PC-3 (cell line): ENCODE measurements at regions not wholly inside any gene's neighbourhood (a gene's known extent, or its start where the extent isn't known, plus 50 kb on each side); places are given as distances from the start of the nearest gene placed in this dataset.

Experiments used
- ATAC-seq: fragments of 200-7000 bp; cut with Tn5 transposase; 2 replicates; pipeline ENCODE4 v1.9.1; 2020; ENCODE audit warnings: mild to moderate bottlenecking, moderate library complexity
- BruUV-seq: library from RNA; stranded (reverse); fragments of 400-500 nt; replicated peaks from 2 replicates; lab custom pipeline; 2021; lab: Mats Ljungman, UMichigan
- CTCF ChIA-PET: fragments of 300-600 bp; sonication (Branson Sonifier 250); formaldehyde crosslinking; loops from one replicate; lab custom pipeline; 2022; ENCODE audit warnings: antibody characterized with exemption; lab: Charles Lee
- POLR2A ChIA-PET: fragments of 300-600 bp; sonication (Branson Sonifier 250); formaldehyde crosslinking; loops from one replicate; lab custom pipeline; 2022; ENCODE audit warnings: antibody characterized with exemption; ENCODE audit not compliant: unreplicated experiment; lab: Charles Lee
- DNase-seq: peaks from one replicate; pipeline ENCODE4 v3.0.0-alpha.2; 2015
- H2AFZ ChIP-seq: fragments of 300-600 bp; sonication (generic); 2 replicates; pipeline ENCODE4 v1.6.0; 2016; ENCODE audit warnings: antibody characterized with exemption, low read length
- H3F3A ChIP-seq: fragments of 300-600 bp; sonication (generic); one replicate; pipeline ENCODE4 v1.6.0; 2017; ENCODE audit warnings: antibody characterized with exemption, low read length, control low read depth, mild to moderate bottlenecking; ENCODE audit not compliant: unreplicated experiment
- H3K27ac ChIP-seq: fragments of 300-600 bp; sonication (generic); 2 replicates; pipeline ENCODE4 v1.5.1; 2016; ENCODE audit warnings: mild to moderate bottlenecking, low read length
- H3K27me3 ChIP-seq: fragments of 300-600 bp; sonication (generic); 2 replicates; pipeline ENCODE4 v1.6.1; 2016; ENCODE audit warnings: low read length, mixed read lengths
- H3K36me3 ChIP-seq: fragments of 300-600 bp; sonication (generic); 2 replicates; pipeline ENCODE4 v1.6.1; 2016; ENCODE audit warnings: low read depth, mixed run types, low read length, mixed read lengths
- H3K4me1 ChIP-seq: fragments of 300-600 bp; sonication (generic); 2 replicates; pipeline ENCODE4 v1.5.1; 2016; ENCODE audit warnings: low read length; ENCODE audit not compliant: insufficient read depth
- H3K4me2 ChIP-seq: fragments of 300-600 bp; sonication (generic); 2 replicates; pipeline ENCODE4 v1.6.0; 2016; ENCODE audit warnings: low read length
- H3K4me3 ChIP-seq: fragments of 300-600 bp; sonication (generic); 2 replicates; pipeline ENCODE4 v1.5.1; 2016; ENCODE audit warnings: mild to moderate bottlenecking, low read length, mixed read lengths
- H3K79me2 ChIP-seq: fragments of 300-600 bp; sonication (generic); 2 replicates; pipeline ENCODE4 v1.6.1; 2017; ENCODE audit warnings: low read length, mixed read lengths
- H3K9ac ChIP-seq: fragments of 300-600 bp; sonication (generic); 2 replicates; pipeline ENCODE4 v1.6.0; 2016; ENCODE audit warnings: mild to moderate bottlenecking, low read length
- H3K9me2 ChIP-seq: fragments of 300-600 bp; sonication (generic); replicated peaks from 2 replicates; pipeline ENCODE4 v1.6.1; 2016; ENCODE audit warnings: mixed run types, low read length, mixed read lengths
- H3K9me3 ChIP-seq: fragments of 300-600 bp; sonication (generic); 2 replicates; pipeline ENCODE4 v1.6.1; 2016; ENCODE audit warnings: low read length, mixed read lengths
- H4K20me1 ChIP-seq: fragments of 300-600 bp; sonication (generic); 2 replicates; pipeline ENCODE4 v1.6.1; 2016; ENCODE audit warnings: low read length, mixed read lengths
- CTCF ChIP-seq: fragments of 300-600 bp; sonication (generic); conservative IDR thresholded peaks from 2 replicates; pipeline ENCODE4 v1.5.1; 2017; ENCODE audit warnings: antibody characterized with exemption, low read depth, mild to moderate bottlenecking, low read length
- EZH2 ChIP-seq: fragments of 300-600 bp; sonication (generic); IDR thresholded peaks from one replicate; pipeline ENCODE4 v1.6.1; 2017; ENCODE audit warnings: antibody characterized with exemption, mild to moderate bottlenecking, low read length; ENCODE audit not compliant: unreplicated experiment
- EZH2phosphoT487 ChIP-seq: fragments of 300-600 bp; sonication (generic); IDR thresholded peaks from 2 replicates; pipeline ENCODE4 v1.6.1; 2018; ENCODE audit warnings: mild to moderate bottlenecking, antibody characterized with exemption, low read length, borderline replicate concordance
- intact Hi-C: fragments of 100-400 bp; cut with micrococcal nuclease; formaldehyde crosslinking; loops from 2 replicates; pipeline ENCODE4 v1.9.0; 2023

GRCh38 chr6:168929871-168930450 is 323.7 kb downstream of the THBS2 start:
- Histone ChIP-seq H3K79me2 (no peaks in the 10 kb centered on the region), H3K9me3 (no peaks in the 10 kb centered on the region), H2AFZ (no peak overlapping the region), H3K9me2 (no peaks in the 10 kb centered on the region), H3K4me2 (no peak overlapping the region), H3F3A (no peaks in the 10 kb centered on the region), H3K27me3 (peaks cover 20% of the 10 kb centered on the region), H3K9ac (no peak overlapping the region), H3K36me3 (no peaks in the 10 kb centered on the region), H3K4me3 (no peak overlapping the region), H3K4me1 (no peaks in the 10 kb centered on the region), H4K20me1 (no peaks in the 10 kb centered on the region), H3K27ac (no peak overlapping the region)
- TF ChIP-seq EZH2phosphoT487 = no peak
- no peak for TF ChIP-seq CTCF
- no peak for TF ChIP-seq EZH2
- intact Hi-C loops = no loop called here
- DNase-seq (no peak), ATAC-seq (no peak)
- ChIA-PET POLR2A (no interaction called here), CTCF (no interaction called here)
- no TSS peak for BruUV-seq

- H3K9ac ChIP-seq = no peak overlapping the region
- H3K4me2 ChIP-seq = no peak overlapping the region
- H3F3A ChIP-seq = no peaks in the 10 kb centered on the region
- H4K20me1 ChIP-seq = no peaks in the 10 kb centered on the region
- no peaks in the 10 kb centered on the region for H3K9me3 ChIP-seq
- H3K27me3 ChIP-seq = peaks cover 21% of the 10 kb centered on the region
- H3K9me2 ChIP-seq = no peaks in the 10 kb centered on the region
- POLR2A ChIA-PET = no interaction called here
- H3K4me1 ChIP-seq = no peaks in the 10 kb centered on the region
- no peak for TF ChIP-seq CTCF
- TF ChIP-seq EZH2phosphoT487 = no peak
- TF ChIP-seq EZH2 = no peak
- no peaks in the 10 kb centered on the region for H3K36me3 ChIP-seq
- no peak overlapping the region for H3K4me3 ChIP-seq
- ATAC-seq (no peak), DNase-seq (no peak)
- H3K27ac ChIP-seq = no peak overlapping the region
- intact Hi-C loops = no loop called here
- no peaks in the 10 kb centered on the region for H3K79me2 ChIP-seq
- no peak overlapping the region for H2AFZ ChIP-seq
- BruUV-seq = no TSS peak
- CTCF ChIA-PET = no interaction called here
Observed at GRCh38 chr6:168928012-168928411, 325.6 kb downstream of the THBS2 start.

DNA sequence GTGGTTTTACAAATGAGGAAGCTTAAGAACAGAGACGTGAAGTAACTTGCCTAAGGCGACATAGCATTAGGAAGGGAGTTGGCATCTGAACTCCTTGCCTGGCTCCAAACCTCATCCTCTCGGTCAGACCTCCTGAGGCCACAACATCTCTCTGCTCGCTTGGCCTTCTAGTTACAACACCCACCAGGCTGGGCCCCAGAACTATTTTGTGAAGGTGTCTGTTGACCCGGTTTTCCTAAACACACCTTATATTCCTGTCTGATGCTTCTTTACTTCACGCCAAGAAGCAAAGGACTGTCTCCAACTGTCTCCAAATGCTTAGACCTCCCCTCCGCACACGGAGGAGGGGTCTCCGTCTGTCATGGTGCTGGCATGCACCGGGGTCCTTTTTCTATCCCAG is 326.6 kb downstream of the THBS2 start:
- no peak overlapping the region for H3K4me3 ChIP-seq
- no peaks in the 10 kb centered on the region for H3K79me2 ChIP-seq
- H3K36me3 ChIP-seq = no peaks in the 10 kb centered on the region
- H3K27ac ChIP-seq = no peak overlapping the region
- H3K9me2 ChIP-seq = no peaks in the 10 kb centered on the region
- no peak overlapping the region for H3K4me2 ChIP-seq
- no peaks in the 10 kb centered on the region for H3F3A ChIP-seq
- H3K27me3 ChIP-seq = peaks cover 30% of the 10 kb centered on the region
- H3K9ac ChIP-seq = no peak overlapping the region
- no peaks in the 10 kb centered on the region for H3K9me3 ChIP-seq
- H4K20me1 ChIP-seq = no peaks in the 10 kb centered on the region
- intact Hi-C loops = no loop called here
- ChIA-PET CTCF (no interaction called here), POLR2A (no interaction called here)
- TF ChIP-seq CTCF (no peak), EZH2phosphoT487 (no peak), EZH2 (no peak)
- ATAC-seq = no peak
- no peak overlapping the region for H2AFZ ChIP-seq
- no peak for DNase-seq
- no TSS peak for BruUV-seq
- no peaks in the 10 kb centered on the region for H3K4me1 ChIP-seq
